Heart left ventricle (tissue), 16 donors: ENCODE measurements at regions not wholly inside any gene's neighbourhood (a gene's known extent, or its start where the extent isn't known, plus 50 kb on each side); places are given as distances from the start of the nearest gene placed in this dataset.
A peak's percentile ranks its signal among the peaks of the same experiment; 100 is the strongest.

Experiments
- ATAC-seq, 4 donors: fragments of 200-7000 bp; cut with Tn5 transposase; one replicate each; pipeline ENCODE4 v1.9.1; 2020 to 2022; ENCODE audit warnings: moderate library complexity in 4 of 4, mild to moderate bottlenecking in 3 of 4, moderate number of reproducible peaks in 1 of 4
- DNase-seq, 5 donors: peaks; one replicate each; pipeline ENCODE4 v3.0.0-alpha.2; 2020
- H3K27ac ChIP-seq, 12 donors: fragments of 200-600 bp; sonication (generic) in 4 of 12; one replicate each; pipeline versions ENCODE4 v1.5.0 to v1.8.0; 2016 to 2022; ENCODE audit warnings: mild to moderate bottlenecking in 2 of 12
- H3K27me3 ChIP-seq, 9 donors: fragments of 200-600 bp; sonication (generic) in 2 of 9; one replicate each; pipeline versions ENCODE4 v1.5.1 to v1.8.0; 2016 to 2022; ENCODE audit warnings: mild to moderate bottlenecking in 3 of 9
- H3K36me3 ChIP-seq, 9 donors: fragments of 200-600 bp; sonication (generic) in 2 of 9; one replicate each; pipeline versions ENCODE4 v1.5.0 to v1.8.0; 2018 to 2022; ENCODE audit warnings: mild to moderate bottlenecking in 2 of 9
- H3K4me1 ChIP-seq, 12 donors: fragments of 200-600 bp; sonication (generic) in 4 of 12; one replicate each; pipeline versions ENCODE4 v1.5.0 to v1.8.0; 2016 to 2022; ENCODE audit warnings: mild to moderate bottlenecking in 3 of 12
- H3K4me3 ChIP-seq, 12 donors: fragments of 200-600 bp; sonication (generic) in 4 of 12; one replicate each; pipeline versions ENCODE4 v1.5.0 to v1.8.0; 2017 to 2022; ENCODE audit warnings: mild to moderate bottlenecking in 9 of 12, moderate library complexity in 4 of 12
- H3K9me3 ChIP-seq, 12 donors: fragments of 200-600 bp; sonication (generic) in 4 of 12; one replicate each; pipeline versions ENCODE4 v1.5.0 to v1.8.0; 2016 to 2022; ENCODE audit warnings: mild to moderate bottlenecking in 1 of 12
- POLR2A ChIP-seq, 2 donors: fragments of 450-650 bp; IDR thresholded peaks; one replicate each; pipeline ENCODE4 v1.6.1; 2017; ENCODE audit warnings: antibody characterized with exemption in 2 of 2, mild to moderate bottlenecking in 2 of 2, moderate library complexity in 2 of 2
- WGBS, 4 donors: extraction: QIAGEN DNeasy Blood & Tissue Kit in 2 of 4; methylation state at CpG; one replicate each; pipeline versions ENCODE4 v1.1.5 to v1.1.7; 2013 to 2018; 5-methylcytosine and 5-hydroxymethylcytosine counted together
- intact Hi-C, 10 donors: fragments of 100-400 bp; cut with DNase I; formaldehyde crosslinking; loops; one replicate each; pipeline versions ENCODE4 v1.11.1 to v1.14.2; 2022
- TF ChIP-seq, protein P1 (sequence below), 12 donors: fragments of 200-600 bp; sonication (generic) in 4 of 12; IDR thresholded peaks; one replicate each; pipeline versions ENCODE4 v1.5.0 to v1.8.0; 2018 to 2022; ENCODE audit warnings: antibody characterized with exemption in 12 of 12, mild to moderate bottlenecking in 5 of 12
- donor health status: ischemic (EF 13 %, LVEDD 7.1; RV severe dilation, severe dysfunction).
- donor health status: healthy with polysubstance abuse.
- donor health status: DM: no; HTN: yes; CAD: no.
- donor health status: DM: no; HTN: no; CAD: no.
- donor health status: ischemic (EF 25% LVEDD 6.9; RV normal size, moderate dysfunction).
- donor health status: ischemic (EF 25% LVEDD 5.7; RV mildly dilated, moderate dysfunction).
- donor health status: healthy.
- donor health status: DM: yes; HTN: yes; CAD: no.
- donor health status: ischemic (EF 35%, LVEDD 5.7; RV mildly dilated, moderate dysfunction).
- donor health status: nonischemic (EF 11% LVEDD 7.7; RV severe dilation, severe dysfunction).
- donor health status: DM: yes; HTN: yes; CAD: no.
- donor health status: PGD.
- donor health status: ischemic (EF 29% LVEDD 5.4; RV normal size, mild dysfunction).
- donor health status: nonischemic (EF 23%, LVEDD 6.1; RV moderate dilation, normal function).

DNA sequence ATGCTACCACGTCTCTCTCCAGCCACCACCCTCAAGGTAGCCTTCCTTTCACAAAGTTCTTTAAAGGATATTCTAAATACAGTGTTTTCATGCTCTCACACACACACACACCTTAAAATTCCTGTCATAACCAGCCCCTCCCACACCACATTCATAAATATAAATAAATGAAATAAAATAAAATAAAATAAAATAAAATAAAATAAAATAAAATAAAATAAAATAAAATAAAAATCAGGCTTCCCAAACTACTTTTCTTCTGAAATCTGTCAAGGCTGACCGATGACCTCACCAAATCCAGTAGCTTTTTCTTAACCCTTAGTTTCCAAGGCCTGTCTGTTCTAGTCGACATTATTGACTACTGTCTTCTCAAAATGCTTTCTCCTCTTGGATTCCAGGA is 378.4 kb downstream of the SEC23A start:
- Histone ChIP-seq H3K27me3 (no peaks in the 10 kb centered on the region), H3K27ac (no peak overlapping the region), H3K36me3 (no peaks in the 10 kb centered on the region), H3K4me3 (no peak overlapping the region), H3K4me1 (no peaks in the 10 kb centered on the region), H3K9me3 (no peaks in the 10 kb centered on the region)
- DNase-seq (no peak), ATAC-seq (no peak)
- intact Hi-C loops: loop anchor here in 8 of 10 donors (5.0 to 10.0 kb wide), 5 partner anchors 138 to 293 kb away; no protein-coding TSS in a partner anchor
- TF ChIP-seq, protein P1, sequence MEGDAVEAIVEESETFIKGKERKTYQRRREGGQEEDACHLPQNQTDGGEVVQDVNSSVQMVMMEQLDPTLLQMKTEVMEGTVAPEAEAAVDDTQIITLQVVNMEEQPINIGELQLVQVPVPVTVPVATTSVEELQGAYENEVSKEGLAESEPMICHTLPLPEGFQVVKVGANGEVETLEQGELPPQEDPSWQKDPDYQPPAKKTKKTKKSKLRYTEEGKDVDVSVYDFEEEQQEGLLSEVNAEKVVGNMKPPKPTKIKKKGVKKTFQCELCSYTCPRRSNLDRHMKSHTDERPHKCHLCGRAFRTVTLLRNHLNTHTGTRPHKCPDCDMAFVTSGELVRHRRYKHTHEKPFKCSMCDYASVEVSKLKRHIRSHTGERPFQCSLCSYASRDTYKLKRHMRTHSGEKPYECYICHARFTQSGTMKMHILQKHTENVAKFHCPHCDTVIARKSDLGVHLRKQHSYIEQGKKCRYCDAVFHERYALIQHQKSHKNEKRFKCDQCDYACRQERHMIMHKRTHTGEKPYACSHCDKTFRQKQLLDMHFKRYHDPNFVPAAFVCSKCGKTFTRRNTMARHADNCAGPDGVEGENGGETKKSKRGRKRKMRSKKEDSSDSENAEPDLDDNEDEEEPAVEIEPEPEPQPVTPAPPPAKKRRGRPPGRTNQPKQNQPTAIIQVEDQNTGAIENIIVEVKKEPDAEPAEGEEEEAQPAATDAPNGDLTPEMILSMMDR (IDR thresholded peaks at IDR 0.05): no peak
- no peak for TF ChIP-seq POLR2A (IDR thresholded peaks at IDR 0.05)
- WGBS, 4 donors: 81 to 93% (median 88%) methylated on average over 3 of the region's 3 CpGs

DNA sequence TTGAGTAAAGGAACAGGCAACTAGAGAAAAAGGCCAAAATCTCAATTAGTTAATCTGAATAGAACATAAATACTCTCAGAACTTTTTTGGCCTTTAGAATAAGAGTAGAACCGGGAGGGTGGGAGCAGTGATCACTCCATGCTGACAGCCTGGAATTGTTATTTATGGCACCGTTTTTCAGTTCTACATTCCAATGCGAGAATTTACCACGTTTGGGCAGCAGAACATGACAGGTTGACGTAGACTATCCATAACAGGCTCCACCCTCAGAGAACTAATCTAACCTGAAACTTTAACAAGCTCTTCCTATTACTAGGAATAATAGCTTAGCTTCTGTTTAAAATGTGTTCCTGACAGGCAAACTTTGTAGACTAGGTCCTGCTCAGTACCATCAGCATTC is 379.1 kb downstream of the SEC23A start:
- TF ChIP-seq, protein P1 (IDR thresholded peaks at IDR 0.05): no peak
- no peak for TF ChIP-seq POLR2A (IDR thresholded peaks at IDR 0.05)
- DNase-seq (no peak), ATAC-seq (no peak)
- Histone ChIP-seq H3K27me3 (no peaks in the 10 kb centered on the region), H3K4me1 (peaks cover 0 to 2% (median 0%) of the 10 kb centered on the region in 12 donors), H3K27ac (no peak overlapping the region), H3K9me3 (no peaks in the 10 kb centered on the region), H3K4me3 (no peak overlapping the region), H3K36me3 (no peaks in the 10 kb centered on the region)
- 27 to 40% (median 37%) methylated on average over 5 of the region's 5 CpGs for WGBS, 4 donors
- intact Hi-C loops: loop anchor here (2.0 to 10.0 kb wide), 7 partner anchors 138 to 293 kb away; no protein-coding TSS in a partner anchor

DNA sequence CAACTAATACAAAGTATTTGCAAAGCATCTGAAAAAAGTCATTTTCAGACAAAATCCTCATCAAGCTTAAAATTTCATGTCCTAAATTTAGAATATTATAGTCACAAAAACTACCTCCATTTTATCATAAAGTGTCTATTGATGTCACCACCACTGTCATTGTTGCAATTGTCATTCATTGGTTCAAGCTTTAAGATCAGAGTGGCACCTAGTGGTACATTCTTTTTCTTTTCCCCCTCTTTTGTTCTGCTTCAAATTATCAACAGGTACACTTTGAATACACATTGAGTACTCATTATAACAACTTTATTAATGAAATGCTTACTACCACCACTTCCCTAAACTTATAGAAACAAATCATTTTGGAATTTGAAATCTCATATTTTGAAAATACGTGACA is 379.8 kb downstream of the SEC23A start:
- no peak for TF ChIP-seq POLR2A (IDR thresholded peaks at IDR 0.05)
- TF ChIP-seq, protein P1 (IDR thresholded peaks at IDR 0.05): no peak
- Histone ChIP-seq H3K27ac (no peak overlapping the region), H3K27me3 (no peaks in the 10 kb centered on the region), H3K9me3 (no peaks in the 10 kb centered on the region), H3K4me1 (peaks cover 0 to 9% (median 0%) of the 10 kb centered on the region in 12 donors), H3K36me3 (no peaks in the 10 kb centered on the region), H3K4me3 (no peak overlapping the region)
- intact Hi-C loops: loop anchor here (2.0 to 10.0 kb wide), 7 partner anchors 139 to 294 kb away; no protein-coding TSS in a partner anchor
- 96 to 98% (median 96%) methylated on average over 1 of the region's 1 CpG for WGBS, 4 donors
- no peak for ATAC-seq
- no peak for DNase-seq

DNA sequence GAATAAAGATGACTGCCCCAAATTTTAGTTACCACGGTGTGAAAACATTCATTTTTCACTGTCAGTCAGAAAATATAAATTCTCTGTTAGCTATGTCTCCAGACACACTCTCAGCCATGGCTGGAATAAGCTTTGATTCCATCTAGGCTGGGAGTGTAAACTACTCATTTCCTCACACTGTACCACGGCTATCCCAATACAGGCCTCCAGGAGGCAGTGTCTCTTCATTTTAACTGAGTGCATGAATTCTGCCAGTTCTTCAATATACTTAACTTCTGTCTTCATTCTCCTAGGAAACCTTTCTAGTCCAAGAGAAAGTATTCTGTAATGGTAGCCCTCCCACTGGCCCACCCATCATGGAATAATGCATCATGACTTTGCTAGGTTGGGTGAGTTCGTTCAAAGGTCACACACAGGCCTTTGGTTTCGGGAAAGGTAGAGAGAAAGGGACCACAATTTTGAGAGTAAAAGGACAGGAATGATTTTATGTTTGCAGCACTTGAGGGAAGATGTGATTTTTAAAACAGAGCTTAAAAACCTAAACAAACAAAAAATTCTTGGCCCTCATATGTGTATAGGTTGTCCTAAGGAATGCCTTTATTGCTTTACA is 381.1 kb downstream of the SEC23A start:
- DNase-seq: peak in 3 of 5 donors; percentile 33 to 45 (median 39)
- Histone ChIP-seq H3K4me3 (no peak overlapping the region), H3K27ac (no peak overlapping the region), H3K27me3 (no peaks in the 10 kb centered on the region), H3K4me1 (peaks cover 0 to 9% (median 0%) of the 10 kb centered on the region in 12 donors), H3K36me3 (no peaks in the 10 kb centered on the region), H3K9me3 (no peaks in the 10 kb centered on the region)
- peak; percentile 61 to 81 (median 70) for ATAC-seq
- WGBS, 4 donors: 44 to 50% (median 47%) methylated on average over 4 of the region's 4 CpGs
- TF ChIP-seq, protein P1 (IDR thresholded peaks at IDR 0.05): peak; percentile 59 to 81 (median 66)
- no peak for TF ChIP-seq POLR2A (IDR thresholded peaks at IDR 0.05)
- intact Hi-C loops: loop anchor here (1.0 to 10.0 kb wide), 9 partner anchors 140 to 295 kb away; no protein-coding TSS in a partner anchor
